OCI-LY3 (cell line): ENCODE measurements at regions not wholly inside any gene's neighbourhood (a gene's known extent, or its start where the extent isn't known, plus 50 kb on each side); places are given as distances from the start of the nearest gene placed in this dataset.

Experiments
- H2AFZ ChIP-seq: fragments of 200-600, 300-600 bp; shearing (Covaris generic); 2 replicates; pipeline ENCODE4 v1.6.0; 2014; ENCODE audit warnings: antibody characterized with exemption, low read depth, low read length
- H3K27ac ChIP-seq: fragments of 200-600, 300-600 bp; sonication (generic); 2 replicates; pipeline ENCODE4 v1.5.1; 2014; ENCODE audit warnings: mild to moderate bottlenecking, low read length, moderate library complexity, mixed read lengths
- H3K27me3 ChIP-seq: fragments of 200-600, 300-600 bp; sonication (generic); 2 replicates; pipeline ENCODE4 v1.6.1; 2014; ENCODE audit warnings: low read depth, low read length, mixed read lengths
- H3K36me3 ChIP-seq: fragments of 200-600, 300-600 bp; sonication (generic); replicated peaks from 2 replicates; pipeline ENCODE3; 2014; ENCODE audit warnings: low read depth, low read length, mixed read lengths
- H3K4me1 ChIP-seq: fragments of 300-600, 200-600 bp; sonication (generic); 2 replicates; pipeline ENCODE4 v1.6.1; 2014; ENCODE audit warnings: low read length, mixed read lengths
- H3K4me2 ChIP-seq: fragments of 200-600, 300-600 bp; sonication (generic); 2 replicates; pipeline ENCODE4 v1.6.1; 2014; ENCODE audit warnings: low read length, mixed read lengths
- H3K4me3 ChIP-seq: fragments of 300-600, 200-600 bp; sonication (generic); 2 replicates; pipeline ENCODE4 v1.5.1; 2014; ENCODE audit warnings: antibody characterized with exemption, mild to moderate bottlenecking, low read length, moderate library complexity
- H3K79me2 ChIP-seq: fragments of 300-600, 200-600 bp; shearing (Covaris generic); 2 replicates; pipeline ENCODE4 v1.6.1; 2014; ENCODE audit warnings: mild to moderate bottlenecking, low read length, mixed read lengths
- H3K9ac ChIP-seq: fragments of 300-600, 200-600 bp; shearing (Covaris generic); 2 replicates; pipeline ENCODE4 v1.6.0; 2014; ENCODE audit warnings: mild to moderate bottlenecking, low read length, moderate library complexity
- H3K9me3 ChIP-seq: fragments of 200-600, 300-600 bp; shearing (Covaris generic); 2 replicates; pipeline ENCODE4 v1.6.1; 2014; ENCODE audit warnings: low read length, mixed read lengths; ENCODE audit not compliant: insufficient read depth
- H4K20me1 ChIP-seq: fragments of 200-600, 300-600 bp; sonication (generic); 2 replicates; pipeline ENCODE4 v1.6.1; 2016; ENCODE audit warnings: low read length, mixed read lengths; ENCODE audit not compliant: insufficient read depth
- CTCF ChIP-seq: fragments of 200-600, 300-600 bp; sonication (generic); IDR thresholded peaks from 2 replicates; pipeline ENCODE4 v1.5.1; 2014; ENCODE audit warnings: antibody characterized with exemption, low read length, low read depth
- EZH2phosphoT487 ChIP-seq: fragments of 200-600 bp; shearing (Covaris generic); IDR thresholded peaks from 2 replicates; pipeline ENCODE4 v1.6.1; 2018; ENCODE audit warnings: antibody characterized with exemption, mixed run types, low read depth

DNA sequence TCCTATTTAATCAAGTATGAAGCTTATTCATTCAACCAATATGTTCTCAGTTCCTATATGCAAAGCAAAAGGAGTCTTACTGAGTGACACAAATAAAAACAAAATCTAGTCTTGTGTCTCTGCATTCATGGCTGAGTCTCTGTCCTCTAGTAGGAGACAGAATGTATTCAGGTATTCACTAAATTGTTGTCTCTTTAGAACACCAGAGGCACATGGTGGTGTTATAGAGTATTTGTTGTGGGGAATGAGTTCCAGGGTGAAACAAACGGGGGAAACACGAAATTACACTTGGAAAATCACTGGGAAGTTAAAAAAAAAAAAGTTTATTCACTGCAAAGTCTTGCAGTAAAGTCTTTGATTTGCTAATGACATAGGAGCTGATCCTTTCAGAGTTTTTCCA is 131.7 kb upstream of the FSHR start:
- Histone ChIP-seq H3K4me2 (no peak overlapping the region), H3K9me3 (no peaks in the 10 kb centered on the region), H3K27ac (no peak overlapping the region), H3K4me1 (no peaks in the 10 kb centered on the region), H2AFZ (no peak overlapping the region), H3K9ac (no peak overlapping the region), H3K79me2 (no peaks in the 10 kb centered on the region), H3K27me3 (no peaks in the 10 kb centered on the region), H3K36me3 (no peaks in the 10 kb centered on the region), H3K4me3 (no peak overlapping the region), H4K20me1 (no peaks in the 10 kb centered on the region)
- TF ChIP-seq EZH2phosphoT487 (no peak), CTCF (no peak)

DNA sequence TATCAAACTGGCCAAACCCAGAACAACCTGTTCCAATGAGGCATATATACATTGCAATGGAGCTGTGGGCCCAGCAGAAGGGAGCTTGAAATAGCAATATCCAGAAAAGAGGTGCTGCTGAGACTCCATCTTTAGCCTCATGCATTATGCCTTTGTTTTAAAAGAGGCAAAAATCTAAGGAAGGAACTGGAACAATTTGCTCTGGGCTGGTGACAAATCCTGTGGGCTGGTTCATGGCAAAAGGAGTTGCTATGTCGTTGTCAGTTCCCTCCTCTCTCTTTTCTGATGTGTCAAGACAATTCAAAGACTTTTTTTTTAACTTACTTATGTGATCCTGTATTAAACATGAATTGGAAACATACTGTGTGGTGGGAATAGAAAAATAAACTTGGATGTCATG is 124.2 kb upstream of the FSHR start:
- TF ChIP-seq EZH2phosphoT487 (no peak), CTCF (no peak)
- Histone ChIP-seq H2AFZ (no peak overlapping the region), H3K4me2 (no peak overlapping the region)

GRCh38 chr2:49278141-49278540 is 123.8 kb upstream of the FSHR start:
- Histone ChIP-seq H4K20me1 (no peaks in the 10 kb centered on the region), H3K9ac (no peak overlapping the region), H3K4me2 (no peak overlapping the region), H3K9me3 (no peaks in the 10 kb centered on the region), H3K27ac (no peak overlapping the region), H2AFZ (no peak overlapping the region), H3K4me3 (no peak overlapping the region), H3K36me3 (no peaks in the 10 kb centered on the region), H3K27me3 (no peaks in the 10 kb centered on the region), H3K4me1 (no peaks in the 10 kb centered on the region), H3K79me2 (no peaks in the 10 kb centered on the region)
- TF ChIP-seq CTCF (no peak), EZH2phosphoT487 (no peak)

More for the DNA sequence above, 124.2 kb upstream of the FSHR start:
- Histone ChIP-seq H3K79me2 (no peaks in the 10 kb centered on the region), H3K9ac (no peak overlapping the region), H3K36me3 (no peaks in the 10 kb centered on the region), H3K9me3 (no peaks in the 10 kb centered on the region), H4K20me1 (no peaks in the 10 kb centered on the region), H3K27me3 (no peaks in the 10 kb centered on the region), H3K27ac (no peak overlapping the region), H3K4me1 (no peaks in the 10 kb centered on the region), H3K4me3 (no peak overlapping the region)

- Histone ChIP-seq H3K79me2 (no peaks in the 10 kb centered on the region), H3K4me2 (no peak overlapping the region), H3K9ac (no peak overlapping the region), H3K9me3 (no peaks in the 10 kb centered on the region), H3K4me1 (no peaks in the 10 kb centered on the region), H3K27ac (no peak overlapping the region), H4K20me1 (no peaks in the 10 kb centered on the region), H3K36me3 (no peaks in the 10 kb centered on the region), H2AFZ (no peak overlapping the region), H3K27me3 (no peaks in the 10 kb centered on the region), H3K4me3 (no peak overlapping the region)
- TF ChIP-seq CTCF (no peak), EZH2phosphoT487 (no peak)
These were observed 116.8 kb upstream of the FSHR start for GRCh38 chr2:49271060-49271606.
